Spinal cord (tissue), 9 donors: ENCODE measurements at regions not wholly inside any gene's neighbourhood (a gene's known extent, or its start where the extent isn't known, plus 50 kb on each side); places are given as distances from the start of the nearest gene placed in this dataset.

Experiments used
- DNase-seq, 6 donors: peaks; one replicate each; pipeline versions ENCODE4 v3.0.0 to v3.0.0-alpha.2; 2013 to 2015; ENCODE audit warnings: low spot score in 6 of 6, low read depth in 4 of 6
- H3K27ac ChIP-seq: one replicate; pipeline ENCODE4 v1.5.1; 2013; ENCODE audit warnings: low read depth, low read length, control low read depth
- H3K27me3 ChIP-seq: one replicate; pipeline ENCODE4 v1.6.1; 2013; ENCODE audit warnings: low read length; ENCODE audit not compliant: control insufficient read depth, insufficient read depth
- H3K36me3 ChIP-seq: one replicate; pipeline ENCODE4 v1.6.1; 2013; ENCODE audit warnings: low read length; ENCODE audit not compliant: control insufficient read depth, insufficient read depth
- H3K4me1 ChIP-seq: one replicate; pipeline ENCODE4 v1.6.1; 2013; ENCODE audit warnings: low read length; ENCODE audit not compliant: control insufficient read depth, insufficient read depth
- H3K4me3 ChIP-seq: one replicate; pipeline ENCODE4 v1.5.1; 2013; ENCODE audit warnings: low read depth, low read length, control low read depth
- H3K9me3 ChIP-seq: one replicate; pipeline ENCODE4 v1.6.1; 2013; ENCODE audit warnings: low read length; ENCODE audit not compliant: control insufficient read depth, insufficient read depth
- WGBS: methylation state at CpG from one replicate; pipeline ENCODE4 v1.1.5; 2013; ENCODE audit warnings: missing lambda C conversion rate; ENCODE audit not compliant: insufficient coverage; 5-methylcytosine and 5-hydroxymethylcytosine counted together
- donor health status: healthy.

- DNase-seq: no peak
- no peaks in the 10 kb centered on the region for H3K36me3 ChIP-seq
- 97% methylated on average over 2 of the region's 2 CpGs for WGBS
- no peaks in the 10 kb centered on the region for H3K9me3 ChIP-seq
- H3K27ac ChIP-seq: no peak overlapping the region
- H3K4me3 ChIP-seq: no peak overlapping the region
- no peaks in the 10 kb centered on the region for H3K27me3 ChIP-seq
- H3K4me1 ChIP-seq: no peaks in the 10 kb centered on the region
Measured at GRCh38 chr1:232211149-232211548, 418.8 kb downstream of the SIPA1L2 start.

- Histone ChIP-seq H3K36me3 (no peaks in the 10 kb centered on the region), H3K4me1 (no peaks in the 10 kb centered on the region), H3K27me3 (no peaks in the 10 kb centered on the region), H3K27ac (no peak overlapping the region), H3K4me3 (no peak overlapping the region), H3K9me3 (no peaks in the 10 kb centered on the region)
- peak in 1 of 6 donors; percentile 67 for DNase-seq
- WGBS: 40% methylated on average over 4 of the region's 4 CpGs
Measured at GRCh38 chr1:232209357-232209756, 420.6 kb downstream of the SIPA1L2 start.

- Histone ChIP-seq H3K4me1 (no peaks in the 10 kb centered on the region), H3K27ac (no peak overlapping the region), H3K4me3 (no peak overlapping the region), H3K36me3 (no peaks in the 10 kb centered on the region), H3K9me3 (no peaks in the 10 kb centered on the region), H3K27me3 (no peaks in the 10 kb centered on the region)
- DNase-seq: no peak
- WGBS: 96% methylated on average over 4 of the region's 8 CpGs
Measured at GRCh38 chr1:232207073-232207866, 422.7 kb downstream of the SIPA1L2 start.

- no peaks in the 10 kb centered on the region for H3K36me3 ChIP-seq
- peaks cover 7% of the 10 kb centered on the region for H3K9me3 ChIP-seq
- no peak overlapping the region for H3K4me3 ChIP-seq
- no peak for DNase-seq
- H3K27me3 ChIP-seq: no peaks in the 10 kb centered on the region
- H3K27ac ChIP-seq: no peak overlapping the region
- H3K4me1 ChIP-seq: no peaks in the 10 kb centered on the region
Measured at GRCh38 chr1:232204269-232204668, 425.7 kb downstream of the SIPA1L2 start.

GRCh38 chr1:232201024-232201423 lies 428.9 kb downstream of the SIPA1L2 start:
- Histone ChIP-seq H3K36me3 (no peaks in the 10 kb centered on the region), H3K27ac (no peak overlapping the region), H3K4me3 (no peak overlapping the region), H3K4me1 (no peaks in the 10 kb centered on the region), H3K9me3 (peaks cover 7% of the 10 kb centered on the region), H3K27me3 (no peaks in the 10 kb centered on the region)
- DNase-seq: no peak
- 100% methylated on average over 2 of the region's 7 CpGs for WGBS

- no peak for DNase-seq
- H3K9me3 ChIP-seq: peaks cover 1% of the 10 kb centered on the region
- H3K27ac ChIP-seq: no peak overlapping the region
- no CpG with 5 or more reads among the region's 1 CpG for WGBS
- no peaks in the 10 kb centered on the region for H3K4me1 ChIP-seq
- no peaks in the 10 kb centered on the region for H3K27me3 ChIP-seq
- H3K36me3 ChIP-seq: no peaks in the 10 kb centered on the region
- no peak overlapping the region for H3K4me3 ChIP-seq
Measured at GRCh38 chr1:232196042-232196441, 433.9 kb downstream of the SIPA1L2 start.

- Histone ChIP-seq H3K27me3 (no peaks in the 10 kb centered on the region), H3K36me3 (no peaks in the 10 kb centered on the region), H3K27ac (no peak overlapping the region), H3K4me3 (no peak overlapping the region), H3K9me3 (no peaks in the 10 kb centered on the region), H3K4me1 (no peaks in the 10 kb centered on the region)
- no peak for DNase-seq
- 80% methylated on average over 1 of the region's 1 CpG for WGBS
Measured at GRCh38 chr1:232194424-232194823, 435.5 kb downstream of the SIPA1L2 start.

- DNase-seq: no peak
Measured at GRCh38 chr1:232193451-232193783, 436.5 kb downstream of the SIPA1L2 start.

GRCh38 chr1:232192781-232193450 lies 437.0 kb downstream of the SIPA1L2 start:
- no peaks in the 10 kb centered on the region for H3K36me3 ChIP-seq
- no peak overlapping the region for H3K4me3 ChIP-seq
- H3K27me3 ChIP-seq: no peaks in the 10 kb centered on the region
- no peaks in the 10 kb centered on the region for H3K4me1 ChIP-seq
- WGBS: 77% methylated on average over 1 of the region's 3 CpGs
- no peaks in the 10 kb centered on the region for H3K9me3 ChIP-seq
- DNase-seq: no peak
- no peak overlapping the region for H3K27ac ChIP-seq

More at GRCh38 chr1:232193451-232193783, 436.5 kb downstream of the SIPA1L2 start:
- Histone ChIP-seq H3K4me1 (no peaks in the 10 kb centered on the region), H3K27me3 (no peaks in the 10 kb centered on the region), H3K9me3 (no peaks in the 10 kb centered on the region), H3K36me3 (no peaks in the 10 kb centered on the region), H3K27ac (no peak overlapping the region), H3K4me3 (no peak overlapping the region)

- no peaks in the 10 kb centered on the region for H3K9me3 ChIP-seq
- 88% methylated on average over 3 of the region's 6 CpGs for WGBS
Measured at GRCh38 chr1:232191560-232191959, 438.4 kb downstream of the SIPA1L2 start.

More at GRCh38 chr1:232191560-232191959, 438.4 kb downstream of the SIPA1L2 start:
- Histone ChIP-seq H3K4me1 (no peaks in the 10 kb centered on the region), H3K4me3 (no peak overlapping the region), H3K36me3 (no peaks in the 10 kb centered on the region), H3K27ac (no peak overlapping the region), H3K27me3 (no peaks in the 10 kb centered on the region)
- DNase-seq: no peak
